ENCODE measurements at regions not wholly inside any gene's neighbourhood (a gene's known extent, or its start where the extent isn't known, plus 50 kb on each side); places are given as distances from the start of the nearest gene placed in this dataset.
A peak's percentile ranks its signal among the peaks of the same experiment; 100 is the strongest.
"Not testable (repeated sequence)": the region's sequence is repeated elsewhere in the genome, so short reads cannot be mapped to it uniquely, and the experiment has no call there.

- TF ChIP-seq, protein P1, sequence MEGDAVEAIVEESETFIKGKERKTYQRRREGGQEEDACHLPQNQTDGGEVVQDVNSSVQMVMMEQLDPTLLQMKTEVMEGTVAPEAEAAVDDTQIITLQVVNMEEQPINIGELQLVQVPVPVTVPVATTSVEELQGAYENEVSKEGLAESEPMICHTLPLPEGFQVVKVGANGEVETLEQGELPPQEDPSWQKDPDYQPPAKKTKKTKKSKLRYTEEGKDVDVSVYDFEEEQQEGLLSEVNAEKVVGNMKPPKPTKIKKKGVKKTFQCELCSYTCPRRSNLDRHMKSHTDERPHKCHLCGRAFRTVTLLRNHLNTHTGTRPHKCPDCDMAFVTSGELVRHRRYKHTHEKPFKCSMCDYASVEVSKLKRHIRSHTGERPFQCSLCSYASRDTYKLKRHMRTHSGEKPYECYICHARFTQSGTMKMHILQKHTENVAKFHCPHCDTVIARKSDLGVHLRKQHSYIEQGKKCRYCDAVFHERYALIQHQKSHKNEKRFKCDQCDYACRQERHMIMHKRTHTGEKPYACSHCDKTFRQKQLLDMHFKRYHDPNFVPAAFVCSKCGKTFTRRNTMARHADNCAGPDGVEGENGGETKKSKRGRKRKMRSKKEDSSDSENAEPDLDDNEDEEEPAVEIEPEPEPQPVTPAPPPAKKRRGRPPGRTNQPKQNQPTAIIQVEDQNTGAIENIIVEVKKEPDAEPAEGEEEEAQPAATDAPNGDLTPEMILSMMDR (IDR thresholded peaks at IDR 0.05; ENCODE audit: insufficient read depth, low read length, severe bottlenecking), result no peak
- no peaks in the 10 kb centered on the region for H3K36me3 ChIP-seq (ENCODE audit: control insufficient read depth, insufficient read depth, low read length)
- DNase-seq (ENCODE audit: low read depth) (no peak), FAIRE-seq (no peak)
- H3K4me3 ChIP-seq (ENCODE audit: low read depth, low read length), result no peak overlapping the region
- H3K27me3 ChIP-seq (ENCODE audit: control insufficient read depth, insufficient read depth, low read length), result no peaks in the 10 kb centered on the region
Observed at GRCh38 chr7:98764946-98765345, 104.9 kb downstream of the TMEM130 start.

DNA sequence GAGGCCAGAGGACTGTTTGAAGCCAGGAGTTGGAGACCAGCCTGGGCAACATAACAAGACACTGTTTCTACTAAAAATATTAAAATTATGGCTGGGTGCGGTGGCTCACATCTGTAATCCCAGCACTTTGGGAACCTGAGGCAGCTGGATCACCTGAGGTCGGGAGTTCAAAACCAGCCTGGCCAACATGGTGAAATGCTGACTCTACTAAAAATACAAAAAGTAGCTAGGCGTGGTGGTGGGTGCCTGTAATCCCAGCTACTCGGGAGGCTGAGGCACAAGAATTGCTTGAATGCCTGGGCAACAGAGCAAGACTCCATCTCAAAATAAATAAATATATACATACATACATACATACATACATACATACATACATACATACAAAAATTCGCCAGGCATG lies 99.7 kb downstream of the TMEM130 start:
- FAIRE-seq; H3K27me3 ChIP-seq (ENCODE audit: control insufficient read depth, insufficient read depth, low read length); DNase-seq (ENCODE audit: low read depth); H3K4me3 ChIP-seq (ENCODE audit: low read depth, low read length); H3K36me3 ChIP-seq (ENCODE audit: control insufficient read depth, insufficient read depth, low read length): not testable (repeated sequence)

DNA sequence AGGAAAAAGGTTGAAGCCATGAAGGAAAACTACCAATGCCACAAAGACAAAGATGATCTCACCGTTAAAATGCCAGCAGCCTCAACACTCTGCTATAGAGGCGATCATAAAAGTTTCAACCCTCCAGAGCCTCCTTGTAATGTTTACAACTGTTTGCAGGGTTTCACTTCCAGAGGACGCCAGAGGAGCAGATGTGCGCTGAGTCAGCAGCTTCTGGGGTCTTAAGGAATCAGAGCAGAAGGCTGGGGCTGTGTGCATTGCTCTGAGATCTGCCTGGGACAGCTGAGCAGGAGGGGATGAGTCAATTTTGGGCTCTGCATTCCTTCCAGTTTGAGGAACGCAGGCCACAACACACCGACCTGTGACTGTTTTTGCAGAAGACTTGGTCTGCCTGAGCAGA lies 98.3 kb downstream of the TMEM130 start:
- Histone ChIP-seq H3K27me3 (ENCODE audit: control insufficient read depth, insufficient read depth, low read length) (no peaks in the 10 kb centered on the region), H3K36me3 (ENCODE audit: control insufficient read depth, insufficient read depth, low read length) (no peaks in the 10 kb centered on the region), H3K4me3 (ENCODE audit: low read depth, low read length) (no peak overlapping the region)
- DNase-seq (ENCODE audit: low read depth) (peak; percentile 6), FAIRE-seq (no peak)
- TF ChIP-seq, protein P1 (IDR thresholded peaks at IDR 0.05; ENCODE audit: insufficient read depth, low read length, severe bottlenecking), result no peak

- Histone ChIP-seq H3K36me3 (ENCODE audit: control insufficient read depth, insufficient read depth, low read length) (no peaks in the 10 kb centered on the region), H3K27me3 (ENCODE audit: control insufficient read depth, insufficient read depth, low read length) (no peaks in the 10 kb centered on the region), H3K4me3 (ENCODE audit: low read depth, low read length) (no peak overlapping the region)
- FAIRE-seq, result no peak
- TF ChIP-seq, protein P1 (IDR thresholded peaks at IDR 0.05; ENCODE audit: insufficient read depth, low read length, severe bottlenecking), result no peak
- DNase-seq (ENCODE audit: low read depth), result no peak
Observed at GRCh38 chr7:98771941-98772603, 97.7 kb downstream of the TMEM130 start.

DNA sequence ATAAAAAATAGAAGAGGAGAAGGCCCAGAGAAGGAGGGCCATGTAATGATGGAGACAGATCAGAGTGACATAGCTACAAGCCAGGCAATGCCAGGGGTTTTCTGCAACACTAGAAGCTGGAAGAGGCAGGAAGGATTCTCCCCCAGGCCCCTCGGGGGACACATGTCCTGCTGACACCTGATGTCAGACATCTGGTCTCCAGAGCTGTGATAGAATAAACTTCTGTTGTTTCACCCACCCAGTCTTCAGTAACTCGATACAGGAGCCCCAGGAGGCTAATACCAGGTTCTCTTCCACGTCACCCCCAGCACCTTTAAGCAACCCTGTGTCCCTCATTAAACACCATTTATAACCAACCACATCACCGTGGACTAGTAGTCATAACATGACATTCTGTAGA lies 94.9 kb downstream of the TMEM130 start:
- FAIRE-seq, result no peak
- Histone ChIP-seq H3K36me3 (ENCODE audit: control insufficient read depth, insufficient read depth, low read length) (no peaks in the 10 kb centered on the region), H3K4me3 (ENCODE audit: low read depth, low read length) (no peak overlapping the region), H3K27me3 (ENCODE audit: control insufficient read depth, insufficient read depth, low read length) (no peaks in the 10 kb centered on the region)
- no peak for DNase-seq (ENCODE audit: low read depth)
- TF ChIP-seq, protein P1 (IDR thresholded peaks at IDR 0.05; ENCODE audit: insufficient read depth, low read length, severe bottlenecking), result no peak

DNA sequence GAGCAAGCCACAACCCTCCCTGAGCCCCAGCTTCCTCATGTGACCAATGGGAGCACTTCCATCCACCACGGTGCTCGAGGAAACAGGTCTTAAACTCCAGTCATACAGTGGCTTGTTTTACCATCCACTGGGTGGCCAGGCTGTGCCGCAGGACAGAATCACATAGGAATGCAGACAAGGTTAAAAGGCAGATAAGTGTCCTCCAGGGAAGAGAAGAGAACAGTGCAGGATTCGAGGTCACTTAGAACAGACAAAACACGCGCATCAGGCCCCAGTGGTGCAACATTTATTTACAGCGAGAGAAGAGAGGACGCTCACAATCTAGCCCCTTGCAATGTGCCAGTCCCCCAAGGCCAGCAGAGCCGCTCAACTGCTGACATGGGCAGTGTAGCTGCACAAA lies 92.8 kb downstream of the TMEM130 start:
- DNase-seq (ENCODE audit: low read depth) (no peak), FAIRE-seq (no peak)
- Histone ChIP-seq H3K4me3 (ENCODE audit: low read depth, low read length) (no peak overlapping the region), H3K27me3 (ENCODE audit: control insufficient read depth, insufficient read depth, low read length) (no peaks in the 10 kb centered on the region), H3K36me3 (ENCODE audit: control insufficient read depth, insufficient read depth, low read length) (no peaks in the 10 kb centered on the region)
- TF ChIP-seq, protein P1 (IDR thresholded peaks at IDR 0.05; ENCODE audit: insufficient read depth, low read length, severe bottlenecking), result no peak
